Pancreas (tissue), 10 donors: ENCODE measurements at regions not wholly inside any gene's neighbourhood (a gene's known extent, or its start where the extent isn't known, plus 50 kb on each side); places are given as distances from the start of the nearest gene placed in this dataset.

Experiments used
- ATAC-seq, 4 donors: fragments of 200-7000 bp; cut with Tn5 transposase; one replicate each; pipeline versions ENCODE4 v1.8.0 to v1.9.1; 2020; ENCODE audit warnings: mild to moderate bottlenecking in 4 of 4, moderate library complexity in 4 of 4
- DNase-seq, 6 donors: peaks; one replicate each; pipeline ENCODE4 v3.0.0-alpha.2; 2020
- FAIRE-seq: peaks from 2 replicates; lab custom pipeline; 2012; peaks lifted over from hg19 to GRCh38; lab: Jason Lieb, UNC
- H3K27ac ChIP-seq, 4 donors: fragments of 200-600 bp; sonication (generic); 1 replicate in 3 of 4; 2 replicates in 1 of 4; pipeline versions ENCODE4 v1.5.0 to v1.8.0; 2020
- H3K27me3 ChIP-seq, 4 donors: fragments of 200-600 bp; one replicate each; pipeline ENCODE4 v1.8.0; 2021
- H3K36me3 ChIP-seq, 3 donors: fragments of 200-600 bp; sonication (generic) in 1 of 3; one replicate each; pipeline versions ENCODE4 v1.5.0 to v1.8.0; 2020 to 2021
- H3K4me1 ChIP-seq, 3 donors: fragments of 200-600 bp; one replicate each; pipeline ENCODE4 v1.8.0; 2021
- H3K4me3 ChIP-seq, 4 donors: fragments of 200-600 bp; sonication (generic) in 2 of 4; one replicate each; pipeline versions ENCODE4 v1.5.0 to v1.8.0; 2020 to 2021
- H3K9me3 ChIP-seq, 4 donors: fragments of 200-600 bp; one replicate each; pipeline ENCODE4 v1.8.0; 2021
- WGBS, 2 donors: extraction: QIAGEN DNeasy Blood & Tissue Kit; methylation state at CpG; one replicate each; pipeline ENCODE4 v1.1.7; 2013; 5-methylcytosine and 5-hydroxymethylcytosine counted together
- intact Hi-C, 3 donors: fragments of 100-400 bp; cut with DNase I; formaldehyde crosslinking; loops; one replicate each; pipeline versions ENCODE4 v1.11.1 to v1.14.2; 2022
- TF ChIP-seq, protein P1 (sequence below), 4 donors: fragments of 200-600 bp; sonication (generic) in 3 of 4; IDR thresholded peaks; one replicate each; pipeline versions ENCODE4 v1.5.0 to v1.8.0; 2021; ENCODE audit warnings: antibody characterized with exemption in 4 of 4
- donor health status: healthy with polysubstance abuse.
- donor health status: DM: no; HTN: no; CAD: no; lungs with moderate emphysema.
- donor health status: DM: no; HTN: no; CAD: no.
- donor health status: control.
- donor health status: control.
- donor health status: Bipolar disorder and iron deficiency.
- donor health status: DM: yes; HTN: yes; CAD: no.
- donor health status: DM: no; HTN: no; CAD: no.
- donor health status: DM: no; HTN: no; CAD: no.
- donor health status: DM: yes; HTN: yes; CAD: no.

DNA sequence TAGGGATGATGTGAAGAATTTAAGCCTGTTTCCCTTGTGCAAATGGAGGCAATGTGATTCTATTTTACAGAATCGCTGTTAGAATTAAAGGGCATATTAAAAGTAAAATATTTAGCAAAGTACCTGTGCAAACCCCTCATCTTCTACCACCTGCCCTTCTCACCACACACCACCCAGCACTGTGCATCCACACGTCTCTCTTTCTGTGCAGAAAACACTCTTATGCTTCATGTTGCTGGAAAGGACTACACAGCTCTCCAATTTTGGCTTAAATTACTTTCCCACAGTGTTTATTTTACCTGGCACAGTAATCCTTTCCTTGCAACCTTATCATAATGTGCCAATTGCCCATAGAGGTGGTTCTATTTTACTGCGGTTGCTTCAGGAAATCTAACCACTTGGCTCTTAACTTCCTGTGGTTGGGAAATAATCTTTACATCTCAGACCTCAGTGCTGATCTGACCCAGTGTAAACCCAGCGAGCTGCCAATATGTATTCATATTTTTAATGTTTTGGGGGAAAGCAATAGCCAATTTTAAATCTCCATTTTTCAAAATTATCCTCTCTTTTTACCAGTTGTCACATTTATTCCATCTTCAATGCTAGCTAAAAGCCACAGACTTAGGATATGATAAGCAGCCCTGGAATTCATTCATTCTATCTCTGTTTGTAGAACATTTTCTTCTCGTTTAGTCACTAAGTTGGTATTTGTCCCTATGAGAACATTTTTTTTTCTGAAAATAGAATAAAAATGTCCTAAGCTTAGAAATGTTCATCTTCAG, 250.9 kb downstream of the DSEL start:
- intact Hi-C loops: no loop called here
- H3K9me3 ChIP-seq: no peaks in the 10 kb centered on the region
- H3K27ac ChIP-seq: no peak overlapping the region
- DNase-seq (no peak), ATAC-seq (no peak), FAIRE-seq (no peak)
- H3K4me3 ChIP-seq: no peak overlapping the region
- no peaks in the 10 kb centered on the region for H3K27me3 ChIP-seq
- TF ChIP-seq, protein P1, sequence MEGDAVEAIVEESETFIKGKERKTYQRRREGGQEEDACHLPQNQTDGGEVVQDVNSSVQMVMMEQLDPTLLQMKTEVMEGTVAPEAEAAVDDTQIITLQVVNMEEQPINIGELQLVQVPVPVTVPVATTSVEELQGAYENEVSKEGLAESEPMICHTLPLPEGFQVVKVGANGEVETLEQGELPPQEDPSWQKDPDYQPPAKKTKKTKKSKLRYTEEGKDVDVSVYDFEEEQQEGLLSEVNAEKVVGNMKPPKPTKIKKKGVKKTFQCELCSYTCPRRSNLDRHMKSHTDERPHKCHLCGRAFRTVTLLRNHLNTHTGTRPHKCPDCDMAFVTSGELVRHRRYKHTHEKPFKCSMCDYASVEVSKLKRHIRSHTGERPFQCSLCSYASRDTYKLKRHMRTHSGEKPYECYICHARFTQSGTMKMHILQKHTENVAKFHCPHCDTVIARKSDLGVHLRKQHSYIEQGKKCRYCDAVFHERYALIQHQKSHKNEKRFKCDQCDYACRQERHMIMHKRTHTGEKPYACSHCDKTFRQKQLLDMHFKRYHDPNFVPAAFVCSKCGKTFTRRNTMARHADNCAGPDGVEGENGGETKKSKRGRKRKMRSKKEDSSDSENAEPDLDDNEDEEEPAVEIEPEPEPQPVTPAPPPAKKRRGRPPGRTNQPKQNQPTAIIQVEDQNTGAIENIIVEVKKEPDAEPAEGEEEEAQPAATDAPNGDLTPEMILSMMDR (IDR thresholded peaks at IDR 0.05): no peak
- H3K4me1 ChIP-seq: no peaks in the 10 kb centered on the region
- no peaks in the 10 kb centered on the region for H3K36me3 ChIP-seq
- WGBS, 2 donors: 34 to 55% methylated on average over 5 of the region's 5 CpGs

DNA sequence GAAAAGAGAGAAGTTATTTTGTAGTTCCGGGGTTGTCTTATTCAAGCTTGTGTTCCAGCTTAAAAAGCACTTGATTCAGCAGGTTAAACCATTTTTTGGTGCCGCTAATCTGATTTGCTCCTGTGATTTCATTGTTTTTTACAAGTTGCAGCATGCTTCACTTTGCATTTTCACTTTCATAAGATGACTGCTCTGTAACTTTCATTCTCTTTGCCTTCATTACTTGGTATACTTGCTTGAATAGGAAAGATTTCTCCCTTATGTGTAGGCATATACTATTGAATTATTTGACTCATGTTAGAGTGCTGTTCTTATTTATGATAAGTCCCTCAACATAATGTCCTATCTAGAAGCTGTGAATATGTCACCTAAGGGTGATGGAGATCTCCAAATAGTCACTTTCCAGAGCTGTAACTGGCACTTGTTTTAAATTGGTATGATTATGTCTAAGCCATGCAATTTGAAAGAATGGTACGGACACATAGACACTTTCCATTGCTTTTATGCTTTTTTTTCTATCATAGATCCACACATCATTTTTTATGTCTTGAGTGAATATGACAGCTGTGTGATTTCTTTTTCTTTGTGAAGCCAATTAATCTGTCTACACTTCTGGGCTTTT, 254.5 kb downstream of the DSEL start:
- ATAC-seq (no peak), FAIRE-seq (no peak), DNase-seq (no peak)
- Histone ChIP-seq H3K27ac (no peak overlapping the region), H3K27me3 (no peaks in the 10 kb centered on the region), H3K36me3 (no peaks in the 10 kb centered on the region), H3K4me3 (no peak overlapping the region), H3K4me1 (no peaks in the 10 kb centered on the region), H3K9me3 (no peaks in the 10 kb centered on the region)
- WGBS, 2 donors: 73 to 80% methylated on average over 3 of the region's 3 CpGs
- intact Hi-C loops: no loop called here
- TF ChIP-seq, protein P1 (IDR thresholded peaks at IDR 0.05): no peak

GRCh38 chr18:67260841-67261240, 255.7 kb downstream of the DSEL start:
- no peak overlapping the region for H3K27ac ChIP-seq
- DNase-seq (no peak), FAIRE-seq (no peak), ATAC-seq (no peak)
- no peak overlapping the region for H3K4me3 ChIP-seq
- no peaks in the 10 kb centered on the region for H3K9me3 ChIP-seq
- 45 to 63% methylated on average over 5 of the region's 5 CpGs for WGBS, 2 donors
- H3K36me3 ChIP-seq: no peaks in the 10 kb centered on the region
- intact Hi-C loops: no loop called here
- no peaks in the 10 kb centered on the region for H3K4me1 ChIP-seq
- H3K27me3 ChIP-seq: no peaks in the 10 kb centered on the region
- TF ChIP-seq, protein P1 (IDR thresholded peaks at IDR 0.05): no peak

DNA sequence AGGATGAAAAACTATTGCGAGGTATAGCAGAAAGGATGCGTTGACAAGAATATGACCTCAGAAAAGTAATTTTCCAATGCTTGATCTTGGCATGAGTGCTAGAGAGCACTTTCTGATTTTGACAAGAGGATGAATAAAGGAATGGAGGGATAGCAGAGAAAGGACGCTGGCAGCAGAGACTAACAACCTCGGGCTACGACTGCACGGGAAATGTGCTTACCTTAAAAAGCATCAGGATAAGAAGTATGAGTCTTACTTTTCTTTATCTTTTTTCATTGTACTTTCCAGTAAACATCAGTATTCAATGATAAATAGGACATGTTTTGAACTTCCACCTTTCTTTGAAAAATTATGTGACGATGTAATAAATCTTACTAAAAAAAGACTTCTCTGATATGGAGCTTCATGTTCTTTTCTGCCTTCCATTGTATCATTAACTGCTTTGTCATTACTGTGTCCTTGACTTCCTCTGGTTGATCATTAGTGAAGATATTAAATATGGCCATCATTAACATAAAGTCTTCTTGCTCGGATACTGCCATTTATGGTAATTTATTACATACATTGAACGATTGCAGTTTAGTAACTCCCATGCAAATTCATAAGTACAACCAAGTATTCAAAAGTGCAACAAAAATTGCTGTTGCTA, 265.6 kb downstream of the DSEL start:
- ATAC-seq (no peak), DNase-seq (no peak), FAIRE-seq (no peak)
- WGBS, 2 donors: 66 to 77% methylated on average over 9 of the region's 9 CpGs
- intact Hi-C loops: no loop called here
- H3K4me1 ChIP-seq: no peaks in the 10 kb centered on the region
- TF ChIP-seq, protein P1 (IDR thresholded peaks at IDR 0.05): no peak
- no peaks in the 10 kb centered on the region for H3K27me3 ChIP-seq
- H3K4me3 ChIP-seq: no peak overlapping the region
- no peak overlapping the region for H3K27ac ChIP-seq
- no peaks in the 10 kb centered on the region for H3K36me3 ChIP-seq
- no peaks in the 10 kb centered on the region for H3K9me3 ChIP-seq
